ENCODE measurements at regions not wholly inside any gene's neighbourhood (a gene's known extent, or its start where the extent isn't known, plus 50 kb on each side); places are given as distances from the start of the nearest gene placed in this dataset.
A peak's percentile ranks its signal among the peaks of the same experiment; 100 is the strongest.

- DNase-seq (ENCODE audit: low spot score): no peak
These were observed 116.6 kb upstream of the PLXNC1 start for GRCh38 chr12:94031763-94032162.

GRCh38 chr12:94032368-94032767, 116.0 kb upstream of the PLXNC1 start:
- DNase-seq (ENCODE audit: low spot score): no peak

DNA sequence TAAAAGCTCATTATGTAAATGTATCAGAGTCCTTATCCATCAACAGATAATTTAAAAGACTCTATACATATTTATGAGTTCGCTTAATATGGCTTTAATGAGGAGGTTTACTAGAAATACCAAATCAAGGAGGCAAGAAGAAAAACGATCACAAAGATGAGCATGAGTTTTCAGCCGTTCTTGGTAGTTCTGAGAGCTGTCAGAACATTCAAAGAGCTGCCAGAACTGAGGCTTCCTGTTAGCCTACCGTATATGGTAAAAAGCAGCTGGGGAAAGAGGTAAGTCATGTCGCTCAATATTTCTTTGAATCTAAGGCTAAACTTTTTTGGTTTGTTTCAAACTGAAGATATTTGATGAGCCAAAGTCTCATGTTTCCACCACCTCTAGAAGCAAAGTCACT, 115.3 kb upstream of the PLXNC1 start:
- DNase-seq (ENCODE audit: low spot score): no peak

GRCh38 chr12:94033784-94034183, 114.6 kb upstream of the PLXNC1 start:
- no peak for DNase-seq (ENCODE audit: low spot score)

- no peak for DNase-seq (ENCODE audit: low spot score)
These were observed 110.9 kb upstream of the PLXNC1 start for GRCh38 chr12:94037444-94037843.

GRCh38 chr12:94038605-94039004, 109.8 kb upstream of the PLXNC1 start:
- DNase-seq (ENCODE audit: low spot score): no peak

GRCh38 chr12:94039199-94039840, 109.1 kb upstream of the PLXNC1 start:
- DNase-seq (ENCODE audit: low spot score): no peak

GRCh38 chr12:94039914-94040313, 108.5 kb upstream of the PLXNC1 start:
- no peak for DNase-seq (ENCODE audit: low spot score)

- peak; percentile 54 for DNase-seq (ENCODE audit: low spot score)
These were observed 106.5 kb upstream of the PLXNC1 start for GRCh38 chr12:94041850-94042249.

DNA sequence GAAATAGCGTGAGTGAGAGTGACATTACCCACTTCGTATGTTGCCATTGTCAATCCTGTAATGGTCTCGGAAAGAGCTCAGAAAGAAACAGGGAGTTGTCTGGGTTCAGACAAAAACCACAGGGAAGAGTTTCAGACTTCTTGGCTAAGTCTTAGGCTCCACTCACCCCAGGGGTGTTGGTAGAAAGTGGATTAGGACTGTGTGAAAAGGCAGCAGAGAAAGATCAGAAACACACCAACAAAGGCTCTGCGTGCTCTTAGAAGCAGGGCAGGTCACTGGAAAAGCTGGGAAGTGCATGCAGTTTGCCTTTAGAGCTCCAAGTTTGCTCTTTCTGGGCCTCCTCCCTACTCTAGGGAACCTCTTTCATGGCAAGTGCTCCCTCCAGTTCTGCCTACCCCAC, 106.1 kb upstream of the PLXNC1 start:
- DNase-seq (ENCODE audit: low spot score): peak; percentile 70

DNA sequence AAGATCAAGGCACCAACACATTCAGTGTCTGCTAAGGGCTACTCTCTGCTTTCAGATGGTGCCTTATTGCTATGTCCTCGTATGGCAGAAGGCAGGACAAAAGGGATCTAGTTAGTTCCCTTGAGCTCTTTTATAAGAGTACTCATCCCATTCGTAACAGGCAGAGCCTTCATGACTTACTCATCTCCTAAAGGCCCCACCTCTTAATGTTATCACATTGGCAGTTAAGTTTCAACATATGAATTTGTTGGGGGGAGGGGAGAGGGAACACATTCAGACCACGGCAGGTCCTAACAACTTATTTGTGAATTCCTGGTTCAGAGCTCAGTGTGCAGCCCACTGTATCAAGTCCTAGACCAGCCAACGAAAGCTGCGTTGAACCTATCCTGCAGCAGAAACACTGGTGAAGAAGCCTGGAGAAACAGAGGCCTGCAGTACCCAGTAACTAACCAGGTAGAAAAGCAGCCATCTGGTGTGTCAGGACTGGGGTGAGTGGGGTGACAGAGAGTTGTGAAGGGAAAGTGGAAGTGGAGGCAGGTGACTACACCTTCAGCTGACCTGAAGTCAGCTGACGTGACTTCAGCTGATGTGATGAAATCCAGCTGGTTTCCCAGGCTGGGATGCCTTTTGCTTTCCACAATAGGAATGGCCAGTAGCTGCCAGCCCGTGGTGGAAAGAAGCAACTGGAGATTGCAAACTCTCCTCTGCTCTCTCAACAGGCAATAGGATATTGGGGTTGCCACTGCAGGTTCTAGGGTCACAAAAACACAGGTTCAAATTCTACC, 101.6 kb upstream of the PLXNC1 start:
- no peak for DNase-seq (ENCODE audit: low spot score)

DNA sequence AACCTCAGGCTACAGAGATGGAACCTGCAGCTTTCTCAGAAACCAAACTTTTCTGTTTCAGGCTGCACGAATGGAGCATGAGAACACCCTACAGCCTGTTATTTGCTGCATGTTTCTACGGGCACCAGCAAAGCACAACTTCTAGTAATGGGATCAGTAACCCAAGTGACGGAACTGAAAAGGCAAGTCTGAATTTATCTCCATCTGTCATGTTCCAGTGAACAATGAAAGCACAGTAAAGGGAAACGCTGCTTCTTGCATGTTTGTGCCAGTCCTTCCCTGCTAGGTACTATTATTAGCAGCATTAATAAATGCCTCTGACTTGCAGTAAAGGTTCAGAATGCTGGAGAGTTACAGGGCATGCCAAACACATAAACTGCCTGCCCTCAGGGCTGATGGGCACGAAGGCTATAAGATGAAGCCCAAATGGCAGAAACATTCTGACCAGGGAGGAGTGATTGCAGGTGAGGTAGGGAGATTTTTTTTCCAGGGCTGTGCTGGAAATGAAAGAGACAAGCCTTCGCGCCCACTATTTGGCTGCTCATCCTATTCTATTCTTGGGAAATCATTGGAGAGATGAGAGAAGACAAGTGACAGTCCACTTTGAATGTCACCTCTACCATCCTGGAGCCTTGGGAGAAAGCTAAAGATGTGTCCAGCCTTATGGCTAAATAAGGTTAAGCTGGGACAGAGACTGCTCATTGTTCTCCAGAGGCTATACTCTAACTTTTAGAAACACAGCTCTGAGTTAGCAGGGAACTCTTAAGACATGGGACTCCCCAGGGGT, 100.4 kb upstream of the PLXNC1 start:
- no peak for DNase-seq (ENCODE audit: low spot score)

DNA sequence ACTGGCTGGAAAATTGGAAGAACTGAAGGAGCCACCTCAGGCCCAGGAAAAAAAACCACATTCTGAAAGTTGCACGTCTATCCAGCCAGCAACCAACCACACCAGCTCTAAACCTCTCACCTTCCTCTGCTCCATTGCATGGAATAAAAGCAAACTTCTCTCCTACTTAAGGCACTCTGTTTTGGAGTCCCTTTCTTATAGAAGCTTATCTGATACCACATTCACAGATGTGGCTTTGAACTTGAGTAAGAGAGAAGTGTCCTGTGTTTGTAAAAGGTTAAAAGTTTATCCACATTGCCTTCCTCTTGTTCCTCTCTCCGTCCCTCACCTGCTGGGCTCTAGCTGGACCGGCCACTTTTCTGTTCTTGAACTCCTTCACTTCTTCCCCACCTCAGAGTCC, 99.6 kb upstream of the PLXNC1 start:
- no peak for DNase-seq (ENCODE audit: low spot score)

DNA sequence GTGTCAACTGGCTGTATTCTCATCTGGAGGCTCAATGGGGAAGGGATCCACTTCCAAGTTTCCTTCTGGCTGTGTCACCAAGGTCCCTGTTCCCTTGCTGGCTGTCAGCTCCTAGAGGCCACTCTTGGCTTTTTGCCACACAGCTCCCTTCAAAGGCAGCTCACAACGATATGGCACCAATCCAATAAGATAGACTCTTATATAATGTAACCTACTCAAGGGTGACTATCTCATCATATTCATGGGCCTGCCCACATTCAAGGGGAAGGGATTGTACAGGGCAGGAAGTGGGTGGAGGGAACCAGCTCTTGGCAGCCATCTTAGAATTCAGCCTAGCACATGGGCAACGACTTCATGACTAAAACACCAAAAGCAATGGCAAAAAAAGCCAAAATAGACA, 98.7 kb upstream of the PLXNC1 start:
- no peak for DNase-seq (ENCODE audit: low spot score)

- no peak for DNase-seq (ENCODE audit: low spot score)
These were observed 94.7 kb upstream of the PLXNC1 start for GRCh38 chr12:94053676-94054075.

DNA sequence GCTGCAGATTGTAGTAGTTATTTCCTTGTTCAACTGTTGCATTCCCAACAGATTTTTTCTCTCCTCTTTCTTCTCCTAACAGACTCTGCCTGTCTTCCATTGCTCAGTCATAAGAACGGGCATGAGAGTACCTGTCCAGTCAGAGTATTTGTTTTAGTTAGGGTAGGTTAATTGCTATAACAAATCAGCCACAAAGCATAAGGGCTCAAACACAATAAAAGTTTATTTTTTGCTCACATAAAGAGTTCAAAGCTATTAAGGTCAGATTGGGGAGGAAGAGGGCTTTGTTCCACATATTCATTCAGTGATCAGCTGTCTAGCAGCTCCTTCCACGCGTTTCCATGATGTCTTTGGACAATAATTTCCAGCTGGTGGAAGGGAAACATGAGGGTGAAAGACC, 92.8 kb upstream of the PLXNC1 start:
- no peak for DNase-seq (ENCODE audit: low spot score)

DNA sequence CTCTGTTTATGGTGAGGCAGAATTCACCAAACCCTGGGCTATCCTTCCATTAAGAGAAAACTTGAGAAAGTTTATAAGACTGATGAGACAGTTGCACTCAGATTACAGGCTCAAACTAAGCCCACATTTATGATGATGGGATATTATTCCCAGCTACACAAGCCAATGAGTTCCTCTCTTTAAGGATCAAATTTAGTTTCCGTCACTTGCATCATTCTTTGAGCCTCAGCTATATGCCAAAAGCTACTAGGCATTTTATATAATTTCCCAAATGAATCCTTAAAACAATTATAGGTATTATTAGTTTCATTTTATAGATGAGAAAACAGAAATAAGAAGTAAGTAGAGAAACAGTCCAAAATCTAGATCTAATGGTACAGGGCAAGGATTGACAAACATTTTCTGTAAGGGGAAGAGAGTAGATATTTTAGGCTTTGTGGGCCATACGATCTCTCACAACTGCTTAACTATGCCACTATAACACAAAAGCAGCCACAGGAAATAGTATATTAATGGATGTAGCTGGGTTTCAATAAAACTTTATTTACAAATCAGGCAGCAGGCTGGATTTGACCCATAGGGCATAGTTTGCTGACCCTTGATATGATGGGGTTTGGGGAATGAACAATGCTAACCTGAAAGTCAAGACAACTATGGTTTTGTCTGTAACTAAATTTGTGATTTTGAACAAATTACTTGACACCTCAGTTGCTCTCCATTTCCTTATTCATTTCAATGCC, 91.8 kb upstream of the PLXNC1 start:
- DNase-seq (ENCODE audit: low spot score): no peak

DNA sequence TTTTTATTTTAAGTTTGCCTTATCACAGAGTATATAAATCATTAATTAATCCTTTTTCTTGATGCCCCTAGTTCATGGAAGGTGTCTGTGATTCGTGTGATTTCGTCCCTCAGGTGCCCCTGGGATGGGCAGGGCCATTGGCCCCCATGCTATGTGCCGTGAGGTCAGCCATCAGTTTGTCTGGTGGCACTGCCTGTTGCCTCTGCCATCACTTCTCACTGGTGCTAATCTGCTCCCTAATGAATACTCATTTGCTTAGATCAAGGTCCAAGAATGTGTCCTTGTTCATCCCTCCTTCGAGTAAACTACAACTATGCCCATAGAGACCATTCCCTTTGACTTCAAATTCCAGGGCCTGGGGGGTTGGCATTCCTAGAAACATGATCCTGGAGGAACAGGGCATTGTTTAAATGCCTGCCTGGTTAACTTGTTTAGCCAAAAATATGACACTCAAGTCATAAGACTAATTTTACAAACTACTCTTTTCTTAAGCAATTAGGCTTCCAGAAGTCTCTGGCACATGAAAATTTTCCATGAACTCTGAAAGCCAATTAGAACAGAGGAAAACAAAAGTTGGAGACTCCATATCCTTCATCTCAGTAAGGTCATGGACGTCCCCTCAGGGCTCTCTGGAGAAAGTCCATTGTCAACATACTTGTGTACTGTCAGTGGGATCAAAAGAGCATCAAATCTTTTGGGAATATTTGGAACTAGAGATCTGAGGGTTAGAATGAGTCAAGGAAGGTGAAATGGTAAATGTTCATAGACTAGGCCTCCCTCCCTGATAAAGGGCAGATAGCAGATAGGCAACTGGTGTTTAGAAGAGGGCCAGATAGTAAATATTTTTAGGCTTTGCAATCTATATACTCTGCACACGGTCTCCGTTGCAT, 90.9 kb upstream of the PLXNC1 start:
- DNase-seq (ENCODE audit: low spot score): no peak

- DNase-seq (ENCODE audit: low spot score): no peak
These were observed 88.7 kb upstream of the PLXNC1 start for GRCh38 chr12:94059394-94060368.

DNA sequence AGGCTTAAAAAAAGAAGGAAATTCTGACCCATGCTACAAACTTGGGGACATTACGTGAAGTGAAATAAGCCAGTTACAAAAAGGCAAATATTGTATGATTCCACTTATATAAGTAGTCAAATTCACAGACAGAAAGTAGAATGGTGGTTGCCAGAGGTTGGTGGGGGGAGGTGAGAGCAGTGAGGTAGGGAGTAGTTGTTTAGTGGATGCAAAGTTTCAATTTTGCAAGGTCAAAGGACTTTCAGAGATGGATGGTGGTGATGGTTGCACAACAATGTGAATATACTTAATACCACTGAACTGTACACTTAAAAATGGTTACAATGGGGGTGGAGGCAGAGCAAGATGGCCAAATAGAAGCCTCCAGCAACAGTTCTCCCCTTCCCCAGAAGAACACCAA, 86.2 kb upstream of the PLXNC1 start:
- no peak for DNase-seq (ENCODE audit: low spot score)
